ENCODE measurements at regions not wholly inside any gene's neighbourhood (a gene's known extent, or its start where the extent isn't known, plus 50 kb on each side); places are given as distances from the start of the nearest gene placed in this dataset.

DNA sequence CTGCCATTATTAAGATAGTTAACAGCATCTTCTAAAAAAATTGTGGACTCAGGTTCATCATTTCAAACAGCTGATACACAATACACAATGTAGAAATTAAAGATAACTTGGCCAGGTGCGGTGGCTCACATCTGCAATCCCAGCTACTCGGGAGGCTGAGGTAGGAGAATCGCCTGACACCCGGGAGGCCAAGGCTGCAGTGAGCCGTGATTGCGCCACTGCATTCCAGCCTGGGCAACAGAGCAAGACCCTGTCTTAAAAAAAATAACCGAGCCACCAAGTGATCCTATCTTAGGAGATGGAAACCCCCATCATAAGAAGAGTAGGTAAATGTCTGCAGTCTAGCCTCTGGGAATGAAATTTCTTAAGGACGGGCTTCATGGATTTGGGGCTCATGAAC, 241.7 kb downstream of the PIK3R1 start:
- DNase-seq: no peak

DNA sequence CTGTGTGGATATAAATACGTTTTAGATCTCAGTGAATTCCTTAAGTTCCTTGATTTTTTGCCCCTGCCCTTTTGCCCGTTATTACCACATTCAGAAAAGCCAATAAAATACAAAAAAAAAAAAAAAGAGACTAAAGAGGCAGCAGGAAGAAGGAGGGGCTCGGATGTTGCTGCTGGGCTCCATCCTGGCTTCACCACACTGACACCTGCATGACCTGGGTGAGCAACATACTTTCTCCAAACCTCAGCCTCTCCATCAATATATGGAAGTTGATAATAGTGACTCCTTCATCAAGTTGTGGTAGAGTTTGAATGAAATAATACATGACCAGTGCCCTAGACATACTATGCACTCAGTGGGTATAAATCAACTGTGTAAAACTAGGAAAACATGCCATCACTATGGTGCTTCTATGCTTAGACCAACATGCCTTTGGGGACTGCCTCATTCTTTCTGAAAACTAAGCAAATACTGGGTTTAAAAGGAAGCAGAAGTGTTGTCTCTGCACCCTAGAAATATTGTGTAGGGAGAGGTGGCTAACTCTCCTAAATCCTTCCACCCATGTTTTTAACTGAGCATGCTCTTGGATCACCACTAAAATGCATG, 243.0 kb downstream of the PIK3R1 start:
- DNase-seq: peak; percentile 55

DNA sequence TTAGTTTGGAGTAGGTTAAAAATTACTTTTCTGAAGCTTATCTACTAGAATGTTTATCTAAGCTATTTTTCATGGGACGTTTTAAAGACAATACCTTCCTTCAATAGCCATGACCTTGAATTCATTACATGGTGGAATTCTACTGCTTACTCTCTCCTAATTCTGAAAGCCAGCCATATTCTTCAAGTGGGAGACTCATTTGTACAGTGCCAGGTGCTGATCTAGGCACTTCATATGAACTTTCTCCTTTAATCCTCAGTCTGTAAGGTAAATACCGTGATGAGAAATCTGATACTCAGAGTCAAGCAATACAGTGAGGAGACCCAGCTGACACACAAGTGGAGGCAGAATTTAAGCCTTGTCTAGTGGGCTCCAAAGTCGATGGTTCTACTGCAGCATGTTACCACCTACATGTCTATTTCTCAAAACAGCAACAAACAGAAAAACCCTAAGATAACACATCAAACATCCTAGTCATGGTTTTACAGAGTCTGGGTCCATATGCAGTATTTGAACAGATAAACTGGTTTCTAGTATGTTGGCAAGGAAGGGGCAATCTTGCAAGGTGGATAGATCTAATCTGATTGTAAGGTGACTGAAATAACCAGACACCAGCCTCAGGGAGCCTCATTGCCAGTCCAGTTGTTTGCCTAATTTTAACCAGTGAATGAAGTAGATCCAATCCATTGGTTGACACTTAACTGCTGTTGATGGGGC, 243.7 kb downstream of the PIK3R1 start:
- no peak for DNase-seq

GRCh38 chr5:68459810-68460139, 244.2 kb downstream of the PIK3R1 start:
- DNase-seq: no peak

- peak; percentile 67 for DNase-seq
Measured at GRCh38 chr5:68460147-68460798, 244.7 kb downstream of the PIK3R1 start.

DNA sequence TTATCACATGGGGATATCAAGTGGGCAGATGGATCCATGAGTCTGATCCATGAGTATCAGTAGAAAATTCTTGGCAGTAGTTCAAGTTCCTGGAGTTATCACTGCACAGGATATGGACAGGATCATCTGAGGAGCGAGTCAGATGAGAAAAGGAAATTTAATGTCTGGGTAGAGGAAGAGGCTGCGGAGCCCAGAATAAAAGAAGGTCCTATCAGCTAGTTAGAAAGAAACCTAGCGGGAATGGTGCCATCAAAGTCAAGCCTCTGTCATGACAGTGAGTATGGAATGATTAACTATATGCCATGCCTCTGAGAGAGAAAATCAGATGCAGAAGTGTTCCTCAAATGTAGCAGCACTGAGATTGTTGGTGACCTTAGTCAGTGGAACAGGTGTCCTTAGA, 248.1 kb downstream of the PIK3R1 start:
- no peak for DNase-seq

DNA sequence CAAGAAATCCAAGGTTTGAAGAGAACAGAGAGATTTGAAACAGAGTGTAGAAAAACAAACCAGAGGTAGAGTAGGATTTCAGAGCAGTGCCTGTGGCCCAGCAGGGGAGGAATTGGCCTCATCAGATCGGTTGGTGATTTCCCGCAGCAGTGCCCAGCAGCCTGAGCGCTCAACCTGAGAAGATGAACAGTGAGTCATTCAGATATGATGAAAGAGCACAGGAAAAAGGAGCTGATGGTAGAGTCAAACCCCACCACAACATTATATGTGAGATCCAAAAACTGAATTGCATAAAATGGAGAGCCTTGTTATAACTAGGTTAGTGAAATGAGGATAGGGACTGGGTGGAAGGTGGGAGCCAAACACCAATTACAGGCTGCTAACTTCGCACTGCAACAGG, 248.9 kb downstream of the PIK3R1 start:
- DNase-seq: peak; percentile 37

- no peak for DNase-seq
Measured at GRCh38 chr5:68465133-68465532, 249.6 kb downstream of the PIK3R1 start.

- no peak for DNase-seq
Measured at GRCh38 chr5:68465934-68466551, 250.5 kb downstream of the PIK3R1 start.

DNA sequence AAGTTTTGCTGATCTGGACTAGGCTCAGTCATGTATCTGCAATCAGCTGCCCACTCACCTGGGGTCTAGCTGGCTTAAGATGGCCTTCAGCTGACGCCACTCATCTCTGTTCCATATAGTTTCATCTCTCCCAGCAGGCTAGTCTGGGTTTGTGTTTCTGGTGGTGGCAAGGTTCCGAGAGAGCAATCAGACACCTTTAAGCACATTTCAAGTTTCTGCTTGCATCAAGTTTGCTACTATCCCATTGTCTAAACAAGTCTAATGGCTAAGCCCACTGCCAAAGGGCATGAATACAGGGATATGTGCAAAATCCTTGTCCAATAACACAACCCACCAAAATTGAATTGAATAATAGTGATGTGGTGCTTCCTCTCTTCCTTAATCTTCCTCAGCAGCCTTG, 251.7 kb downstream of the PIK3R1 start:
- no peak for DNase-seq

GRCh38 chr5:68467794-68468193, 252.2 kb downstream of the PIK3R1 start:
- DNase-seq: no peak

- no peak for DNase-seq
Measured at GRCh38 chr5:68468322-68468721, 252.8 kb downstream of the PIK3R1 start.

DNA sequence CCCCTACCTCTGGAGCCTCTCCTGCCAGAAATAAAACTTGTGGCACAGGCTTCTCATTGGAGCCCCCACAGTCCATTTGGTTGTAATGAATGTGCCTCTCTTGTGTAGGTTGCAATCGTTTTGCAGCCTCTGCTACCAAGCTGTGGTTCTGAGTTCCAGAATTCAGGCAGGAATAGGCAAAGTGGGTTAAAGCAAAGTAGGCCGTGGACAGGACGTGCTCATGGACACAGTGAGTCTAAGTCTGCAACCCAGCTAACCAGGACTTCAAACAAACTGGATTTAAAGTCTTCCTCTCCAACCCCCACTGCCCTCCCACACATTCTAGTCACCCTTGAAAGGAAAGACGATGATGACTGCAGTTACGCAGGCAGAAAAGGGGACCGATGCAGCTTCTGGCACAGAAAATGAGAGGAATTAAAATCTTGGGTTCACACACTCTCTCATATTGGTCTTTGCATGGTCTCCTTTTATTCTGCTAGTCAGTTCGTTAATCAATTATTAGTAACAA, 260.0 kb downstream of the PIK3R1 start:
- no peak for DNase-seq

- no peak for DNase-seq
Measured at GRCh38 chr5:68476854-68477253, 261.3 kb downstream of the PIK3R1 start.

DNA sequence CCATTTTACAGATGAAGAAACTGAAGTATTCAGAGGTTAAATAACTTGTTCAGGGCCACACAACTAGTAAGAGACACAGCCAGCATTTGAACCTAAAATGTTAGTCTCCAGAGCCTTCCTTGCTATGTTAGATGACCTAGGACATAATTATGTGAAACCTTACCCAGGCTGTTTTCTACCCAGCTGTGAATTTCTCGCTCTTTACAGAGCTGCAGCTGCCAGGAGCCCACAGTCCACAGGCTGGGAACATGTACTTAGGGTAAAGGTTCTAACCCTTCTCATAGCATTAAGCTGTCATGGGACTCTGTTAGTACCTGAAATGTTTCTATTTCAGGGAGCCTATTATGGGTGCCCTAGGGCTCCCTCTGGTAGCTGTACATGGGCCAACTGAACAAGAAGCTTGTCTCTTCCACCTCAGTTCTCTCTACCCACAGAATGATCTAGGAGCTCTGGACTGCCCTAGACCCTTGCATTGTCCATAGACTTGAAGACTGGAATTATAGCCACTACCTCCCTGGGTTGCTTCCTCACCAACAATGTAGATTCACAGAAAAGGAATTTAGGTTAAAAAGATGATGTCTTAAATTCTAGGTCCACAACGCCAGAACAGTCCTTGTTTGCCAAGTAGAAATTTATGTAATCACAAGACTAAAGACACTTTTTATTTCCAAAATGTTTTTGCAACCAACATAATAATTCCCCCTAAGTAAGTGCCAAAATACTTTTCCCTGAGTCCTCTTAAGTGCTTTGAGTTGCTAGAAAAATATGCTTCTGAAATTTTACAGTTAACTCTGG, 262.9 kb downstream of the PIK3R1 start:
- DNase-seq: no peak

DNA sequence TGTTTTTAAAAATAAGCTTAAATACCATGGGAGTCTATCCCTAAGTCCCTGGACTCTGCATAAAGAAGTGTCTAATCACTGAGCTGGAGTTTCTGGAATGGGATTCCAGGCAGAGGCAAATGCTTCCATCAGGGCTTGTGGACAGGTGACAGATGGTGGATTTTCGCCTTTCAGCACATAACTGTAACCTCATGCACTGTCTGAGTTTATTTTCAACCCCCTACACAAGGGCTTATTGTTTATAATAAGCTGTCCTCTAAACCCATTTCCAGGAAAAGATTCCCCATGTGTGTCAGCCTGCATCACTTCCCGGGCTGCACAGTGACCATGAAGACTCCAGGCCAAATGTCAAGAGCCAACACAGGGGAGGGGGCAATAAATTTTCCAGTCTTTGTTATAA, 264.0 kb downstream of the PIK3R1 start:
- no peak for DNase-seq

DNA sequence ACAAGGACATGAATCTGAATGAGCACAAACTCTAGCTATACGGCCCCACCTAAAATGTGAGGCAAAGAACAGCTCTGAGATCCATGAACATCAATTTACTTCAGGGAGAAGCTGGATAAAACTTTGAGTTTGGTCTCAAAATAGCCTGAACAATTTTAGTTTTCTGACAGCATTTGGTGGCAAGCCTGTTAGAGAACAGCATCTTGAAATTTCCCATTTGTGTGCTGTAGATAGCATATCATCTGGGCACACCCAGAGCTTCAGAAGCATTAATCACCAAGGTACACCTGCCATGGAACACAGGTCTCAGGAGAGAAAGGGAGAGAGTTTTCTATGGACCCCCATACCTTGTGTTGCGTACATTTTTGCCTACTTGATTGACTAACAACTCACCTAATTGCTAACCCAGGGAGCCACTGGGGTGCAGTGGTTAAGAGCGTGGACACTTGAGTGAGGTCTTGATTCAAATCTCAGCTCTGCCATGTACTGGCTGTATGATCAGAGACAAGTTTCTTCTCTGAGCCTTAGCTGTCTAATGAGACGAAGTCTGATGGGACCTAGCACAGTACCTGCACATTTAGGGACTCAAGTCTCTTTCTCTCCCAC, 264.9 kb downstream of the PIK3R1 start:
- no peak for DNase-seq

GRCh38 chr5:68482199-68482598, 266.6 kb downstream of the PIK3R1 start:
- DNase-seq: no peak

DNA sequence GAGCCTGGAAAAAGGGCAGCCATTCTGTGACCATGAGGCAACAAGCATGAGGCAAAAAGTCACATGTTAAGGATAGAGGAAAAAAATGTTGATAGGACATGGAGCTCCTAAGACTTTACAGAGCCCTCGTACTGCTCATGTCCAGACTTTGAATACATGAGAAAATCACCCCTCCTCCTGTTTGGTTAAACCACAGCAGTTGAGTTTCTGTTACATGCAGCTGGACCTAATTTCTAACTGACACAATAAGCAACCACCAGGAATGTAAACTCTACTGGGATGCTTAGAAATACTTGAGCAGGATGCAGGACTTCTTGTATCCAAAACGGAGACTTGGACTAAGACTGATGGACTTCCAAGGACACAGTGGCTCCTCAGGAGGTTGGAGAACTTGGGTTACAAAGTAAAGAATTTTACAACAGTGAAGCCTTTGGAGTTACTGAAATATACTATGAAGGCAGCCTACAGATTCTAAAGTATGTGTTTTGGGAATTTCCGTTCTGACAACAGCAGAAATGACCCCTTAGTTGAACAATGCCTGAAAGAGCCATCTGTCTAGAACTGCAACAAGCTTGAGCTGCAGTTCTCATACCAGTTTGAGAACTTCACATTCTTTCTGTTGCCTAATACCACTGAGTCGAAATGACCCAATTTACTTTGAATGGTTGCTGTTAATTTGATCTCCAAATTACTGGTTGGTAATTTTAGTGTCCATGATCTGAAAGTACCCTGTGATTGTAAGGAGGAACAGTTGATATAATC, 268.9 kb downstream of the PIK3R1 start:
- DNase-seq: no peak

- no peak for DNase-seq
Measured at GRCh38 chr5:68489556-68489955, 274.0 kb downstream of the PIK3R1 start.

DNA sequence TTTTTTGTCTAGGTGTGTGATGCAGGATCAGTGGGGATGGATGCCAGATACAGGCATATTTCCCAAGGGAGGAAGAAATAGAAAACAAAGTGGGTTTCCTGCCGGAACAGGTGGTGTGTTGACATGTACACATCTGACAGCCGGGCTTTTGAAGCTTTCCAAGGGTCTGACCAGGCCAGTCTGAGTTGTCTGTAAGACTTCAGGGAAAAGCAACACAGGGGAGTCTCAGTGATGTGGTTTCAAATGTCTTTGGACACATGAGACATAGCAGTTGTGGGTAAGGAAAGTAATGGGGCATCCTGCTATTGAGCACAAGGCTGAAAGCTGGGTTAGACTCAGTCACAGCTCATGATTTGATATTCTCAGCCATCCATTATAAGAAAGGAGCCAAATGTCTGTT, 274.9 kb downstream of the PIK3R1 start:
- no peak for DNase-seq

DNA sequence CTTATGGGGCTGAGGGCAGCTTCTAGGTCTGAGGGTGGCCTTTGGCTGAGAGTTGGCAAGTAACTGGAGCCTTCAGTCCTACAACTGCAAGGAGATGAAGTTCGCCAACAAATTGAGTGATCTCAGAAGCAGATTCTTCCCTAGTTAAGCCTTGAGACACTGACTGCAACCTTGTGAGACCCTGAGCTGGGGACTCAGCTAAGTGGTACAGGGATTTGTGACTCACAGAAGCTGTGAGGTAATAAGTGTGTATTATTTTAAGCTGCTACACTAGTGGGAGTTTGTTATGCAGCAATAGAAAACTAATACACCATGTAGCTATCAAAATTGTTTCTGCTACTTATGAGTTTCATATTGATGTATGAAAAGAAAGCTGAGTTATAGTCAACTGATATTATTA, 279.2 kb downstream of the PIK3R1 start:
- no peak for DNase-seq

Data from CD4-positive, alpha-beta T cell treated with Interleukin-6 for 4 hours (primary cell).